GM19023 (cell line): ENCODE measurements at regions not wholly inside any gene's neighbourhood (a gene's known extent, or its start where the extent isn't known, plus 50 kb on each side); places are given as distances from the start of the nearest gene placed in this dataset.
"Not testable (repeated sequence)": the region's sequence is repeated elsewhere in the genome, so short reads cannot be mapped to it uniquely, and the experiment has no call there.

Experiments used
- ATAC-seq: cut with Tn5 transposase; IDR thresholded peaks from one replicate; pipeline ENCODE4 v1.9.1; 2021; ENCODE audit warnings: mild to moderate bottlenecking, moderate library complexity; ENCODE audit not compliant: unreplicated experiment

DNA sequence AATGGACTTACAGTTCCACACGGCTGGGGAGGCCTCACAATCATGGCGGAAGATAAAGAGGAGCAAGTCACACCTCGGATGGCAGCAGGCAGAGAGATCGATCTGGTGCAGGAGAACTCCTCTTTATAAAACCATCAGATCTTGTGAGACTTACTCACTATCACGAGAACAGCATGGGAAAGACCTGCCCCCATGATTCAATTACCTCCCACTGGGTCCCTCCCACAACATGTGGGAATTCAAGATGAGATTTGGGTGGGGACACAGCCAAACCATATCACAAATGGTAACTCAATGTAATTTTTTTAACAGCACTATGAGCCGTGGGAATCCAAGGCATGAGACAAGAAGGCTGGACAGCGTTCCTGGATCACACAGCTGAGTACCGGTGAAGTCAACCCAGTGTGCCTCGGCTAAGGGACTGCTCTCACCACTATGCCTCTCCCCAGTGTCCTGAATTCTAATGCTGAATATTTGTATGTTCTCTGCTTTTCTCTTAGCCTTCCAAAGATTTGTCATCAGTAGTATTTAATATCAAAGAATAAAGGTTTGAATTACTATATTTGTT, 84.3 kb downstream of the IRS2 start:
- not testable (repeated sequence) for ATAC-seq

DNA sequence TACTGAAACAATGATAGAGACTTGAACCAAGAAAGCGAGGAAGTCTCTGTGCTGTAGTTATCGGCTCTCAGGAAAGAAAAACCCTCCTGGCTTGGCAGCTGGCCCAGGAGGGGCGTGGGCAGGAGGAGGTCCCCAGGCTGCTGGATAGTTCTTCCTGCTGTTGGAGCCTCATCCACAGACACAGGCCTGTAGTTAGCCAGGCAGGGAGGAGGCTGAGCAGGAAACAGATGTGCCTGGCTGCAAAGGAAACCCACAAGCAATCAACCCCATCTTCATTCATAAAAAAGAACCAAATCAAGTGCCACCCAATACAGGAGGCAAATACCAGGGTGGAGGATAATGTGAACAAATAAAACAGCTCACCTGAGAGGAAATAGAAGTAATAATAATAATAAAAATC, 86.2 kb downstream of the IRS2 start:
- no peak for ATAC-seq

DNA sequence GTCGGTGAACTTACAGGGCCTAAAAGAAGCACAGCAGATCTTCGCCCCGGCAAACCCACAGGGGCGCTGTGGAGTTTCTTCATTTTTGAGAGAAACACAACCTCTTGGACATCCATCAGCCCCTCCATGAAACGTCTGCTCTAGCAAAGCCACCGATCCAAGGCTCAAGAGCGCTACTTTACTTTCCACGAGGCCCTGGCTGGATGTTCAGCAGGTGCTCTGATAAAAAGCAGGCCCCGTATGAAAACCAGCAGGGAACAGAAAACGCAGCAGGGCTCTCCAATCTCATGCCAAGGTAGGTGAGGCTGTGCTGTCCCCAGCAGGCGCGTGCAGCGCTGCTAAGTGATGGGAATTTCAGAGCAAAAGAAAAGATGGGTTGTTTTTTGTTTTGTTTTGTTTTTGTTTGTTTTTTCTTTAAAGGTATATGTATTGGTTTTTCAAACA, 86.7 kb downstream of the IRS2 start:
- no peak for ATAC-seq

DNA sequence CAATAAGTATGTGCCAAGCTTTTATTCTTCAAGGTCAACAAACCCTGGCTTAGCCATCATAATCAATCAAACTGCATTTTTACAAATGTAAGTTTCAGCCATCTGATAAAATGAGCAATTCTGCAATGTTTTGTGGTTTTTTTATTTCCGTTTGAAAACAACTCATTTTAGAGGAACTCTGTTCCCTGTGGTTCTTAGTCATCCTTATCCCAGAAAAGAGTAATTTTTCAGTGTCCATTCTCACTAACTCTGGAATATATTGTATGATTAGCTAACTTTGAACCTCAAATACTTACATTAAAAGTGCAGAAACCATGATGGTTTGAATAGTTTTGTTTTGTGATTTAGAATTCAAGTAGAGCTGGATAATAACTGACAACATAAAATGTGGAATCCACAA, 87.6 kb downstream of the IRS2 start:
- no peak for ATAC-seq

DNA sequence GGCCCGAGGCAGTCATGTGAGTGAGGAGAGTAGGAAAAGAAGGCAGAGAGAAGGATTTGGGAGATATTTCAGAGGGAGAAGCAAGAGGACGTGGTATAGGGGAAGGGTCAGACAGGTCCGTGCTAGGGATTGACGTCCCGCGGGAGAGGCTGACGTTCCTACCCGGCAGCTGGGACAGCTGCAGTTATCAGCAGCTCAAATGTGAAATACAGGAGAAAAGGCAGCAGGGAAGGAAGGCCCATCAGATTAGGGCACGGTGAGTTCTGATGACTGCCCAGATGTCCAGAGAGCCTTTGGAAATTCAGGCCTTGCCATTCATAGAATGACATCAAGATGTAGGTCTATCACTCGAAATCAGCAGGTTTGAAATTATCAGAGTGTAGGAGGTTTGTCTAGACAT, 88.4 kb downstream of the IRS2 start:
- ATAC-seq = no peak

DNA sequence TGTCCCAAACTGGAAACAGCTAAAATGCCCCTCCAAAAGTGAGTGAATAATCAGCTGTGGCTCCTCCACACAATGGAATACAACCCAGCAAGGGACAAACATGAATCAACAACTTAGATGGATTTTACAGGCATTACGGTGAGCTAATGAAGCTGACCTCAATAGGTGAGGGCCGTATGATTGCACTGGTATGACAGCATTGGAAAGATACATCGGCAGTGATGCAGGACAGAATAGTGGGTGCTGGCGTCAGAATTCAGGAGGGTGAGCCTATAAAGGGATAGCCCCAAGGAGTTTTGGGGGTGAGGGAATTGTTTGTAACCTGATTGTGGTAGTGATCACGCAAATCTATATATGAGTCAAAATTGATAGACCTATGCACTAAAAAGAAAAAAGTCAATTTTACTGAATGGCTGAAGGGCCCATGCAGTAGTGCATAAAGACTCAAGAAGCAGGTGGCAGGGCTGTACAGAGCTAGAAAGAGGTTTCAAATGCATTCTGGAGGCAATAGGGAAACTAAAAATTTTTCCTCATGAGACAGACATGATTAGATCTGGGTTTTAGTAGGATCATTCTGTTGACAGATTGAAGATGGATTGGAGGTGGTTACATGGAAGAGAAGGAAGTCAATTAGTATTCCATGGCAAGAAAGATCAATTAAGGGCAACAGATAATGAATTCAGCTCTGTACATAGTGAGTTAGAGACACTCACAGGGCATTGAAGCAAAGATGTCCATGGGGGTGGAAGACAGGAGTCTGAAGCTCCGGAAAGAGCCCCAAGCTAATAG, 90.8 kb downstream of the IRS2 start:
- no peak for ATAC-seq

DNA sequence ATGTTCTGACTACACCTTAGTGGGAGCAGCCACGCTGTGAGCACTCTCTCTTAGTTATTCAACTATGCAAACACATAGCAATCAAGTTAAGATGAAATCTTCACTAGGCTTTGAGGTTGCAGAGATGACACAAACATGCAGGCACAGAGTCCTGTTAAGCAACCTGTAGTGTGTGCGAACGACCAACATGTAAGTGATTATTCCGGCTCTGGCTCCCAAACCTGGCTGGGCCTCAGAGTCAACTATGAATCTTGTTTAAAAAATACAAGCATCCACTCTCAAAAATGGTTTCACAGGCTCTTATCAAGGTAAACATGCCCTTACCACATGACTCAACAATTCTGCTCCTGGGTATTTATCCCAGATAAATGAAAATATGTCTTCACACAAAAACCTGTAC, 91.4 kb downstream of the IRS2 start:
- no peak for ATAC-seq

DNA sequence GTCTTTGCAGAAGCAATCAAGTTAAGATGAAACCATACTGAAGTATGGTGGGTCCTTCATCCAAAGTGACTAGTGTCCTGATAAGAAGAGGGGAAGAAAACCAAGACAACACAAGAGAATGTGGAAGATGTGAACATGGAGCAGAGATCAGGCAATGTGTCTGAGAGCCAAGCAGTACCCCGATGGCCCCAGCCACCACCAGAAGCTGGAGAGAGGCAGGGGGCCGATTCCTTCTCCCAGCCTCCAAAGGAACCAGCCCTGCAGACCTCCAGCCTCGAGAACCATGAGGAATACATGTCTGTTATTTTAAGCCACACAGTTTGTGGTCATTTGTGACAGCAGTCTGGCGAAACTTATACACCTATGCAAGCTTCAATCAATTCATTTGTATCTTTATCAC, 93.2 kb downstream of the IRS2 start:
- no peak for ATAC-seq

DNA sequence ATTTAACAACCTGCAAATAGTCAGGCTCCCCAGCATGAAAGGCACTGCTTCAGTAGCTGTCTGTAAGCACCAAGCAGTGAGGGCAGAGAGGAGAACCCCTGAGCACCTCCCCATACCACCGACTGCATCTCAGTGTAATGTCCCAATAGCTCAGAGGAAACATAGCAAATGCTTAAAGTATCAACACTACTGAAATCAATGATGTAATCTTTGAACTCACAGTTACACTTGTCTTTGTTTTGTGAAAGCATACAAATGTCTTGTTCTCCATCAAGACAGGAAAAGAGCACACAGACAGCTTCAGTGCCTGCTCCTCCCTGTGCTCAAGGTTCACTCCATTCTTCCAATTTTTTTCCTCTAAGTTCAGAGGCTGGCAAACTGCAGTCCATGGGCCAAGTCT, 94.7 kb downstream of the IRS2 start:
- no peak for ATAC-seq

DNA sequence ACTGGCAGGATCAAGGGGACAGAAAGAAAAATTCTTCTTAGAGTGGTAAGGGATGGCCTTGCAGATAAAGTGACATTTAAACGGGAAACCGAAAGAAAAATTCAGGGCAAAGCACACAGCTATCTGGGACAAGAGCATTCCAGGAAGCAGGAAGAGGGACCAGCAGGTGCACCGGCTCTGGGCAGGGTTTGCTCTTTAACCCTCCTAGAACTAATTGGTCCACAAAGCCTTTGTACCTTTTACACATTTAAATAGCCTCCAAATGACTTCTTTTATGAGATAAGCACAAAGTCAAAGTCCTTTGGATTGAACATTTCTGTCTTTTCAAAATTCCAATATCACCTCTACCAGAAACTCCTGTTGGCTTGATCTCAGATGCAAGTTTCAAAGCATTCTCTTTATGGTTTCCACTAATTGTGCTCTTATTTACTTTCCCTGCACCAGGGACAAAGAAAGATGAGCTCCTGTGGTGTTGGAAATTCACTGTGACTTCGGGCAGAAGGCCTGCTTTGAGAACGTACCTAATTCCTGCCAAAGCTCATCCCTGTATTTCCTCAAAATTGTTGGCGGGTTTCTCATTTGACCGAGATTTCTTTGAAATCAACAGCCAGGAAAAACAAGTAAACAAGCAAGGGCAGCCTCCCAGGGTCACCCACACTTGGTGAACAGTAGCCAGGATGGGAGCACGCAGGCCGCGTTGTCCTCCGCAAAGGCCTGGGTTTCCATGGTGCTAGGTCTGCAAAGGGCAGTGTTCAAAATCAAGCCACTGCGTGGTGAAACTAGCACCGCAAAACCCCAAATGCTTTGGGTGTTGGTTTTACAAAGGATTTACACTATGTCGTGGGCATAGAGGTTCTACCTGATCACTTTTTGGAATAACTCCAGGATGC, 98.6 kb downstream of the IRS2 start:
- ATAC-seq = no peak

DNA sequence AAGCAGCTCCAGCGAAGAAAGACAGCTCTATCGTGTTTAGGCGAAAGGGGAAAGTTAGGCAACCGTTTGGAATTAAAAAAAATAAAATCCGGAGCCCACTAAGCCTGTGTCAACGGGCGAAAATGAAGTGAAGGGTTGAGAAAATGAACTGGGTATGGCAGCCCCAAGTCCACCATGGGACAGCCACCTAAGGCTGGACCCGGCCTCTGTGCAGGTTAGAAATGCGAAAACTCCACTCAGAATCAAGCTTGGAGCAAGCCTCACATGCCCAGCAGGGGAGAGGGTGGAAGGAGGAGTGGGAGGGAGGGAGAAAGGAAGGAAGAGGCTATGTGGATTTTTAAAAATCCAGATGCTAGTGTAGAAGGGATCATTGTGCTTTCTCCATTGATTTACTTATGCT, 101.2 kb downstream of the IRS2 start:
- no peak for ATAC-seq

DNA sequence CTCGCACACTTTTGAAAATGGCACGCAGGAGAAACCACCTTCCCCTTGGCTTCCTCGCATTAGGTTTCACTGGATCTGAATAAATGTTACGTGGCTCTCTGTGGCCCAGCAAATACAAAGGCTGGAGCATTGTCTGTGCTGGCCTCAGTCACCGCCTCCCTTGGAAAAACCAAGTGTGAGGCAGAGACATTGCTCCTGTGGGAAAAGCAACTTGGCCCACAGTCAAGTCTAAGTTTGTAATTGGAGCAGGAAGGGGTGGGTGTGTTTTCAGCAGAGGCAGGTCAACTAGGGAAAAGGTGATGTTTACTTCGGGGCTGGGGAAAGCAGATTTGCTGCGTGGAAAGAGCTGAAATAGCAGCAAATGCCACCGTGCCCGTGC, 101.6 kb downstream of the IRS2 start:
- no peak for ATAC-seq

DNA sequence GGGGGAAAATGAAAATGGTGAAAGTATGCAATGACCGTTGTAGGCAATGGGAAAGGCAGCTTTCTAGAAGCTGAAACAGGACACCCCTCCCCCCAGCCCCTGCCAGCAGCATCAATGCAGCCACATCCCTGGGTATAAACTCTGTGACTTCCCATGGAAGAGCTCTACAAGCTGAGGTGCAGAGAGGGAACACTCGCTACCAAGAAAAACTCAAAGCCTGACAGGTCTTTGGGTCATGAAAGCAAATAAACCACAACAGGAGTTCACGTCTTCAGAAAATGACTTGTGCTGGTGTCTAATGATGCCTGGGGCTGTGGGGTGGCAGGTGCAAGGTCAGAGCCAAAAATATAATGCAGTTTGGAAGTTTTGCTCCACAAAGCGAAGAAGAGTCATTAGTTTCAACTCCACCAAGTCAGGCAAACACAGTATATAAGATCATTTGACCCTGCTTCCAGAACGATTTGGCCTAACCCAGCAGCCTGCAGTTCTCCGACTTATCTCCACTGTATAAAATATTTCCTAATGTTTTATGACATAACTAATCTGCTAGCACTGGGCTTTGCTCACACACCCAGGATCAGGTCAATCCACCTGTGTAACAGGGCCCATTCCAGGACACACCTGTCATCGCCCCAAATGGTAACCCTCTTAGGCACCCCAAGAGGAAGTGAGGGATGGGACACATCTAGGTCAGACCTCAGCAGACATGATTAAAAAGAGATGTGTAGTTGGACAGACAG, 102.1 kb downstream of the IRS2 start:
- ATAC-seq = no peak

DNA sequence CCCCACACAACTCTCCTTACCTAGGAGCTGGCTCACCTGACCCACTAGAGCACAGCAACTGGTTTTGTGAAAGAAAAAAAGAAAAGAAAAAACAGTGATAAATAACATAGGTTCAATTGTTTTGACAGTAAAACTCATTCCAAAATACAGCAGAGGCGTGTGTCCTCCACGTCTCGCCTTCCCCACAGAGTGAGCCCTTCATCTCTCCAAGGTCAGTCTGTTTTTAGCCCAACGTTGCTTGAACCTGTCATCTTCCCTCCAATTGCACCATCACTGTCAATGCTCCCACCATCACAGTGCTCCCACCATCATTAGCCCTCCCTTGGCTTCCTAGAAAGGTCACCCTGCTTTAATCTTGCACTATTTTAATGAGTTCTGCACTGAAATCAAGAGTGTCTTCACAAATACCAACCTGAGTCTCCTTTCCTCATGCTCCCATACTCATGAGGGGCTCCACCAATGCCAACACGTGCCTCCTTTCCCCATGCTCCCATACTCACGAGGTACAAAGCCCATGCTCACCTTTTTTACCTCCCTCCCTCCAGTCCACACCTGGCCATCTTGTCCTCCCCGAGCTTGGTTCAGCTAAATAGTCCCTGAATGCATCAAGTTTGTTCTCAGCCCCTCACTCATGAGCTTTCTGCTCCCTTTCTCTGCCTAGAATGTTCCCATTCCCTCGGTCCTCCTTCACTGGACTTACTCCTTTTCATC, 103.7 kb downstream of the IRS2 start:
- ATAC-seq = no peak

DNA sequence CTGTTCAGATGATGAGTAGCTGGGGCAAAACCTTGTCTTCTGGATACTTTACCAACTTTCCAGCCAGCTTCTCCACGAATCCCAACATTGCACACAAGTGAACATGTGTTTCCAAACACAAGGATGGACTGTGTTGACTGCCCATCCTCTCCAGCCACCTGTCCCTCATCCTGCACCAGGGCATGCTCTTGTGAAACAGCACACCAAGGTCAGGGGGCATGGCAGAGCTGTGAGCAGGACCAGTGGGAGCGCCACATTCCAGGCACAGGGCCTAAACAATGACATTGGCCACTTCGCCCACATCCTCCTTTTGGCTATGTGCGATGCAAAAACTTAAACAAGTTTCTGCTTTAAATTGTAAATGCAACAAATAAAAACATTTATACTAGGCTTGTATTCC, 105.5 kb downstream of the IRS2 start:
- ATAC-seq = no peak

DNA sequence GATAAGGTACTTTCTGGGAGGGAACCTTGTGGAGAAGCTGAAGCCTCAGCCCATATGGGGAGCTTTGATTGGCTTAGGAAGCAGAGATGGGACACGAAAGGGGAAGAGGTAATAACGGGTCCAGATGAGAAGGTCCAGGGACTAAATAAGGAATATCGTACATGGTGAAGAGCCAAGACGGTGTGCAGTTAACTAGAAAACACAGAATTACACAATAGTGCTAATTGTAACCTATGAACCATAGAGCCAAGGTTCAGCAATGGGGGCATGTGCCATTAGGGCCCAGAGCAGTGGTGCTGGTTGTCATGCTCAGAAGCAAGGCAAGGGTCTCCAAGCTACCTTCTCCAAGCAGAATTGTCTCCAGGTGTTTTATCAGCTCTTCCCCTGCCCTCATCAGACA, 106.1 kb downstream of the IRS2 start:
- no peak for ATAC-seq

DNA sequence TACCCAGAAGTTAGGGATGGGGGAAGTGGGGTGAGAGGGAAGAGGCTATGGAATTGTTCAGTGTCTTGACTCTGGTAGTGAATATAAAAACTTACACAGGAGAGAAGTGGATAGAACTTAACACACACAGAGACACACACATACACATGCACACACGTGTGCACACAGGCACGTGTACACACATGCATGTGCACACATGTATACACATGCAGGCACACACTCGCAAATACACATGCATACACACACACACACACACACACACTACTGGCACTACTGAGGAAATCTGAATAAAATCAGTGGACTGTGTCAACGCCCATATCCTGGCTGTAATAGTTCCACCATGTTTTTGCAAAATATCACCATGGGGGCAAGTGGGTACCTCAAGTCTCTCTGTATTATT, 107.9 kb downstream of the IRS2 start:
- no peak for ATAC-seq

DNA sequence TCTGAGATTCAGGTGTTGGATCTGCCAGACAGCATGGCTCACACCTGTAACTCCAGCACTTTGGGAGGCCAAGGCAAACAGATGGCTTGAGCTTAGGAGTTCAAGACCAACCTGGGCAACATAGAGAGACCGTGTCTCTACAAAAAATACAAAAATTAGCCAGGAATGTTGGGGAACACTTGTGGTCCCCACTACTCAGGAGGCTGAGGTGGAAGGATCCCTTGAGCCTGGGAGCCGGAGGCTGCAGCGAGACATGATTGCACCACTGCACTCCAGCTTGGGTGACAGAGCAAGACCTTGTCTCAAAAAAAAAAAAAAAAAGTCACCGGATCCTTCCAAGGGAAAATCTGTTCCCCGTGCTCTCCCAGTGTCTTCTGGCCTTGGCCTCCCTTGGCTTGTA, 109.2 kb downstream of the IRS2 start:
- ATAC-seq = no peak

DNA sequence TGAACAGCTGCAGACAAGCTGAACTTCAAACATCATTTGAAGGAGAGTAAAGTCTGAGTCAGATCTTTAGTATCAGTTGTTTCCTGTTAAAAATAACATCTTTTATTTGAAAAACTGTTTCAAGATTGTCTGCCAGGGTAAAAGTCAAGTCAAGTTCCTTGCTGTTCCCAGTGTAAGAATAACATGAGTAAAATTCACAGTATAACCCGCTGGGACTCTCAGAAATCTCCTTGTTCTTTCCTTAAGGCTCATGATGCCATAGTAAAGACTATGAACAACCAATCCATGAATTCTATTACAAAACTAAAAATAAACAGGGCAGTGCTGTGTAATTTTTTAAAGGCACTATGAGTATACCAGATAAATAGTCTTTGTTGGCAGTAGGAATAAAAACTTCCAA, 112.9 kb downstream of the IRS2 start:
- ATAC-seq = no peak

DNA sequence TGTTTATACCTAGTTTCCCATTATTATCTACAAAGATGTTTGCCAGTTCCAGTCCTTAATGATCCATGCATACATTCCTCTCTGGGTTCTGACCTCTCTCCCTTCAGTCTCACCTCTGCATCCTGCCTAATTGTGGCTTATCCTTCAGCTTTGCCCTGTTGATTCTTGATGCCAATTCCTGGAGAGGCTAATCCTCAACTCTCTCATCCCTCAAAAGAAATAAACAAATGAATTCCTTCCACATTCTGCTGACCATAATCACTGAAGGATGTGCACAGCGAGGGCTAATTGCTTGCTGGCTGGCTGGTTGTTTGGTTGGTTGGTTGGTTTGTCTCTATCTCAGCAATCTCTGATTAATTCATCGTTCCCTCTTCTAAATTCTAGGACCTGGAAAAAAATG, 113.8 kb downstream of the IRS2 start:
- no peak for ATAC-seq

DNA sequence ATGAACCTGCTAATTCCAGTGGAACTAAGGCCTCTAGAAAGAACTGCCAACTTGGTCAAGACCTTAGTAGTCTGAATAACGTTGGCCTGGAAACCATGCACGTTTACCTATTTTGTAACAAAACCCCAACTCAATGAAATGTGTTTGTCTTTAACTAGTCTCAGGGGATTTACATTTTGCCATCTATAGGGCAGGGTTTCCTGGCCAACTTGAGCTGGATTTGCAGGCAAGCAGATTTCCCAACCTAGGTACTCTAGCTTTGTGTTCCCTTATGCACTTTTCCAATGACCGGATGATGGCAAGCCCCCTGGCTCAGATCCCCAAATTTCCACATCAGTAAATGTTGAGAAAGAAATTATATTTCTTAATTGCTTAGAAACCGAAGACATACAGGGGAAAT, 114.5 kb downstream of the IRS2 start:
- no peak for ATAC-seq
